ENCODE measurements at regions not wholly inside any gene's neighbourhood (a gene's known extent, or its start where the extent isn't known, plus 50 kb on each side); places are given as distances from the start of the nearest gene placed in this dataset.

DNA sequence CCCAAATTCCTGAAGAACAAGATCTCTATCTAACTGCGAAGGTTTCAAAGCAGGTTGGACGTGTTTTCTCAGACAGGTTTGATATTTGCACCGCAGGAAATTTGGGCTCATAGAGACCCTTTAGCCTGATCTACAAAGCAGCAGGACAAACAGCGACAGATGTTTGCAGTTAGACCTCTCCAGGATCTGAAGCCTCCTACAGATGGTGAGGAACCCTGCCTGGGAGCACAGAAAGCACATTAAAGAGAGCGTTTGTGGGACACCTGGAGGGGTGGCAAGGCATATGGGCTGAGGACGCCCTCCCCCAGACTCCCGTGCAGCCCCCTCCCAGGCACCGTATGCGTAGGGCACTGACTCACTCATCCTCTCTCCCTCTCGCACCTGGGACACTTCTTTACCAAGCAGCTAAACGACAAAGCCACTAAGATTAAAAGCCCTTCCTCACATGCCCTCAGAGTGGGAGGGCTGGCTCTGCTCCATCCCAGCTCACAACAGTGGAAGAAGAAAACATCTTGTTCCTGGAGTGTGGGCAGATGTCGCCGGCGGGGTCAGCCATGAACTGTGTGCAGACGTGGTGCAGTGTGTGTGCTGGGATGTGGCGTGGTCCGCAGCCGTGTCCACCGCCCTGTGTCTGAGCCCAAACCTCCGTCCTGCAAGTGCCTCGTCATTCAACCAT, 249.7 kb upstream of the AFDN start:
- Histone ChIP-seq H3K9ac (ENCODE audit: insufficient read depth, low read length, poor library complexity, severe bottlenecking) (no peak overlapping the region), H3K4me3 (replicated peaks in 1 of 3; ENCODE audit: low read depth in 2 of 3, low read length in 3 of 3) (no peak overlapping the region), H4K20me1 (ENCODE audit: insufficient read depth, low read length) (no peaks in the 10 kb centered on the region), H3K4me2 (replicated peaks; ENCODE audit: extremely low read depth, low read length, poor library complexity, severe bottlenecking) (no peak overlapping the region), H3K9me3 (replicated peaks in 1 of 2; ENCODE audit: control insufficient read depth in 1 of 2, insufficient read depth in 1 of 2, low read length in 2 of 2) (peaks cover 0 to 4% of the 10 kb centered on the region in 2 donors), H3K36me3 (replicated peaks in 1 of 2; ENCODE audit: control insufficient read depth in 1 of 2, insufficient read depth in 2 of 2, low read length in 2 of 2) (no peaks in the 10 kb centered on the region), H3K27ac (ENCODE audit: low read depth in 1 of 2, low read length in 2 of 2) (no peak overlapping the region), H3K27me3 (ENCODE audit: control insufficient read depth in 2 of 2, insufficient read depth in 2 of 2, low read length in 2 of 2) (no peaks in the 10 kb centered on the region), H3K4me1 (ENCODE audit: control insufficient read depth in 1 of 2, insufficient read depth in 2 of 2, low read length in 2 of 2) (no peaks in the 10 kb centered on the region), H3K79me2 (ENCODE audit: insufficient read depth, low read length) (no peaks in the 10 kb centered on the region), H2AFZ (ENCODE audit: insufficient read depth, low read depth, low read length, poor library complexity, severe bottlenecking) (no peak overlapping the region)
- Mint-ChIP-seq H3K4me3 (no peak overlapping the region), H3K4me1 (no peaks in the 10 kb centered on the region), H3K27ac (no peak overlapping the region), H3K9me3 (peaks cover 0 to 17% (median 4%) of the 10 kb centered on the region in 7 donors), H3K36me3 (no peaks in the 10 kb centered on the region), H3K27me3 (ENCODE audit: low read depth in 3 of 3) (peaks cover 0 to 5% (median 1%) of the 10 kb centered on the region in 3 donors)
- 90% methylated on average over 14 of the region's 21 CpGs for WGBS (ENCODE audit: insufficient coverage)
- TF ChIP-seq, protein P1, sequence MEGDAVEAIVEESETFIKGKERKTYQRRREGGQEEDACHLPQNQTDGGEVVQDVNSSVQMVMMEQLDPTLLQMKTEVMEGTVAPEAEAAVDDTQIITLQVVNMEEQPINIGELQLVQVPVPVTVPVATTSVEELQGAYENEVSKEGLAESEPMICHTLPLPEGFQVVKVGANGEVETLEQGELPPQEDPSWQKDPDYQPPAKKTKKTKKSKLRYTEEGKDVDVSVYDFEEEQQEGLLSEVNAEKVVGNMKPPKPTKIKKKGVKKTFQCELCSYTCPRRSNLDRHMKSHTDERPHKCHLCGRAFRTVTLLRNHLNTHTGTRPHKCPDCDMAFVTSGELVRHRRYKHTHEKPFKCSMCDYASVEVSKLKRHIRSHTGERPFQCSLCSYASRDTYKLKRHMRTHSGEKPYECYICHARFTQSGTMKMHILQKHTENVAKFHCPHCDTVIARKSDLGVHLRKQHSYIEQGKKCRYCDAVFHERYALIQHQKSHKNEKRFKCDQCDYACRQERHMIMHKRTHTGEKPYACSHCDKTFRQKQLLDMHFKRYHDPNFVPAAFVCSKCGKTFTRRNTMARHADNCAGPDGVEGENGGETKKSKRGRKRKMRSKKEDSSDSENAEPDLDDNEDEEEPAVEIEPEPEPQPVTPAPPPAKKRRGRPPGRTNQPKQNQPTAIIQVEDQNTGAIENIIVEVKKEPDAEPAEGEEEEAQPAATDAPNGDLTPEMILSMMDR (IDR thresholded peaks at IDR 0.05): no peak
- no peak for DNase-seq
- intact Hi-C loops (cut with micrococcal nuclease): no loop called here

DNA sequence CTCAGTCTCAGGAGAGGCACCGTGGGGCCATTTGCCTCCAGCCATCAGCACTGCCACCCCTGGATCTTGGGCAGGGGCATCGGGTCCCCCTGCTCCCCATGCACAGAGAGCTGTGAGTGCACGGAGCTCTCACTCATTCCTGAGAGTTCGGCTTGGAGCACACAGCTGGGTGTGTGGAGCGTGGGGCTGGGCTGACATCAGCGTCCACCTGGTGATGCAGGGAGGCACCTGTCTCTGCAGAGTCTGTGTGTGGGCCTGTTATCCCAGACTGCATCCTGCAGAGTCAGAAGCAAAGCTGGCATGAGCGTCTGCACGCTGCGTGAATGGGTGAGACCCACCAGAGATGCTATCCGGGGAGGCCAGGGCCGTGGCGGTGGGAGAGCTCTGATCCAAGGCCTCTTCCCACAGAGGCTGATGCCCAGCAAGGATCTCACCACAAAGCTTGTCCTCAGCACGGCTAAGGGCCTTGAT, 248.8 kb upstream of the AFDN start:
- Histone ChIP-seq H3K4me3 (replicated peaks in 1 of 3; ENCODE audit: low read depth in 2 of 3, low read length in 3 of 3) (no peak overlapping the region), H2AFZ (ENCODE audit: insufficient read depth, low read depth, low read length, poor library complexity, severe bottlenecking) (no peak overlapping the region), H3K79me2 (ENCODE audit: insufficient read depth, low read length) (no peaks in the 10 kb centered on the region), H3K9me3 (replicated peaks in 1 of 2; ENCODE audit: control insufficient read depth in 1 of 2, insufficient read depth in 1 of 2, low read length in 2 of 2) (peaks cover 5 to 8% of the 10 kb centered on the region in 2 donors), H3K27me3 (ENCODE audit: control insufficient read depth in 2 of 2, insufficient read depth in 2 of 2, low read length in 2 of 2) (no peaks in the 10 kb centered on the region), H3K9ac (ENCODE audit: insufficient read depth, low read length, poor library complexity, severe bottlenecking) (no peak overlapping the region), H4K20me1 (ENCODE audit: insufficient read depth, low read length) (no peaks in the 10 kb centered on the region), H3K36me3 (replicated peaks in 1 of 2; ENCODE audit: control insufficient read depth in 1 of 2, insufficient read depth in 2 of 2, low read length in 2 of 2) (no peaks in the 10 kb centered on the region), H3K27ac (ENCODE audit: low read depth in 1 of 2, low read length in 2 of 2) (no peak overlapping the region), H3K4me1 (ENCODE audit: control insufficient read depth in 1 of 2, insufficient read depth in 2 of 2, low read length in 2 of 2) (no peaks in the 10 kb centered on the region), H3K4me2 (replicated peaks; ENCODE audit: extremely low read depth, low read length, poor library complexity, severe bottlenecking) (no peak overlapping the region)
- intact Hi-C loops (cut with micrococcal nuclease): no loop called here
- H3K27ac Mint-ChIP-seq: no peak overlapping the region
- H3K4me3 Mint-ChIP-seq: no peak overlapping the region
- peaks cover 0 to 22% (median 9%) of the 10 kb centered on the region in 7 donors for H3K9me3 Mint-ChIP-seq
- no peaks in the 10 kb centered on the region for H3K4me1 Mint-ChIP-seq
- H3K36me3 Mint-ChIP-seq: no peaks in the 10 kb centered on the region
- TF ChIP-seq, protein P1 (IDR thresholded peaks at IDR 0.05): no peak
- 93% methylated on average over 13 of the region's 13 CpGs for WGBS (ENCODE audit: insufficient coverage)
- H3K27me3 Mint-ChIP-seq (ENCODE audit: low read depth in 3 of 3): peaks cover 0 to 4% (median 1%) of the 10 kb centered on the region in 3 donors
- DNase-seq: no peak

Measured in CD14-positive monocyte (primary cell).